ENCODE measurements at regions not wholly inside any gene's neighbourhood (a gene's known extent, or its start where the extent isn't known, plus 50 kb on each side); places are given as distances from the start of the nearest gene placed in this dataset.
"Not testable (repeated sequence)": the region's sequence is repeated elsewhere in the genome, so short reads cannot be mapped to it uniquely, and the experiment has no call there.

DNA sequence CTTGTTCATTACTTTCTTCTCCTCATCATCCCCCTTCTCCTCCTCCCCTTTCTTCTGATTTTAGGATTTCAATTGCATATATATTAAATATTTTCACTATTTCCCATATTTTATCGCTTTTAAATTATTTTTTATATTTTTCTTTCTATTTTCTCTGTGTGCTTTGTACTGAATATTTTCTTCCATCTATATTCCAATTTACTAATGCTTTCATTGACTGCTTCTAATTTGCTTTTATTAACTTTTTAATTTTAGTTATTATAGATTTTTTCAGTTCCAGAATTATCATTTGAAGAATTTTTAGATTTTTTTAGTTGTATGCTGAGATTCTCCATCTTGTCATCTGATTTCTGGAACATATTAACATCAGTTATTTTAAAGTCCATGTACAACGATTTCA lies 83.2 kb upstream of the ST3GAL6 start:
- no peak overlapping the region for H3K4me3 ChIP-seq
- TF ChIP-seq, protein P1, sequence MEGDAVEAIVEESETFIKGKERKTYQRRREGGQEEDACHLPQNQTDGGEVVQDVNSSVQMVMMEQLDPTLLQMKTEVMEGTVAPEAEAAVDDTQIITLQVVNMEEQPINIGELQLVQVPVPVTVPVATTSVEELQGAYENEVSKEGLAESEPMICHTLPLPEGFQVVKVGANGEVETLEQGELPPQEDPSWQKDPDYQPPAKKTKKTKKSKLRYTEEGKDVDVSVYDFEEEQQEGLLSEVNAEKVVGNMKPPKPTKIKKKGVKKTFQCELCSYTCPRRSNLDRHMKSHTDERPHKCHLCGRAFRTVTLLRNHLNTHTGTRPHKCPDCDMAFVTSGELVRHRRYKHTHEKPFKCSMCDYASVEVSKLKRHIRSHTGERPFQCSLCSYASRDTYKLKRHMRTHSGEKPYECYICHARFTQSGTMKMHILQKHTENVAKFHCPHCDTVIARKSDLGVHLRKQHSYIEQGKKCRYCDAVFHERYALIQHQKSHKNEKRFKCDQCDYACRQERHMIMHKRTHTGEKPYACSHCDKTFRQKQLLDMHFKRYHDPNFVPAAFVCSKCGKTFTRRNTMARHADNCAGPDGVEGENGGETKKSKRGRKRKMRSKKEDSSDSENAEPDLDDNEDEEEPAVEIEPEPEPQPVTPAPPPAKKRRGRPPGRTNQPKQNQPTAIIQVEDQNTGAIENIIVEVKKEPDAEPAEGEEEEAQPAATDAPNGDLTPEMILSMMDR (IDR thresholded peaks at IDR 0.05): no peak
- TF ChIP-seq EP300 (IDR thresholded peaks at IDR 0.05) (no peak), POLR2AphosphoS5 (IDR thresholded peaks at IDR 0.05) (no peak), POLR2A (IDR thresholded peaks at IDR 0.05) (no peak)
- no peaks in the 10 kb centered on the region for H3K9me3 ChIP-seq
- H3K27me3 ChIP-seq: no peaks in the 10 kb centered on the region
- H3K36me3 ChIP-seq: no peaks in the 10 kb centered on the region
- no peak for ATAC-seq
- 71 to 90% methylated on average over 2 of the region's 2 CpGs for WGBS, 2 donors (ENCODE audit: low coverage in 1 of 2)
- no peak overlapping the region for H3K27ac ChIP-seq
- no peaks in the 10 kb centered on the region for H3K4me1 ChIP-seq

DNA sequence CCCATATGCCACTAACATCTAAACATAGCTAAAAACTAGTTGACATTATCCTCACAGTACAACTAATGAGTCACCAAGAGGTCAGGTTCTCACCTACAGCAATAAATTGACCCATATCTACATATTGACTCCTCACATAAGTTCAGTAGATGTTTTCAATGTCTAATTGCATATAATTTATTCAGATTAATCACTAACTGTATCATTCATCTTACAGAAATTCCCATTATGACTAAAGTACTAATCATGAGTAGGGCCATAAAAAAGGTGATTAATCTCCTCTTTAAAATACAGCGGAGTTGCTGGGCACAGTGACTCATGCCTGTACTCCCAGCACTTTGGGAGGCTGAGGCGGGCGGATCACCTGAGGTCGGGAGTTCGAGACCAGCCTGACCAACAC lies 82.4 kb upstream of the ST3GAL6 start:
- Histone ChIP-seq H3K27ac (no peak overlapping the region), H3K36me3 (no peaks in the 10 kb centered on the region), H3K4me1 (no peaks in the 10 kb centered on the region), H3K9me3 (no peaks in the 10 kb centered on the region), H3K4me3 (no peak overlapping the region), H3K27me3 (no peaks in the 10 kb centered on the region)
- no peak for ATAC-seq
- TF ChIP-seq EP300 (IDR thresholded peaks at IDR 0.05) (no peak), POLR2AphosphoS5 (IDR thresholded peaks at IDR 0.05) (no peak), POLR2A (IDR thresholded peaks at IDR 0.05) (no peak)
- TF ChIP-seq, protein P1 (IDR thresholded peaks at IDR 0.05): no peak
- WGBS, 2 donors (ENCODE audit: low coverage in 1 of 2): 83 to 86% methylated on average over 1 to 5 of the region's 5 CpGs

DNA sequence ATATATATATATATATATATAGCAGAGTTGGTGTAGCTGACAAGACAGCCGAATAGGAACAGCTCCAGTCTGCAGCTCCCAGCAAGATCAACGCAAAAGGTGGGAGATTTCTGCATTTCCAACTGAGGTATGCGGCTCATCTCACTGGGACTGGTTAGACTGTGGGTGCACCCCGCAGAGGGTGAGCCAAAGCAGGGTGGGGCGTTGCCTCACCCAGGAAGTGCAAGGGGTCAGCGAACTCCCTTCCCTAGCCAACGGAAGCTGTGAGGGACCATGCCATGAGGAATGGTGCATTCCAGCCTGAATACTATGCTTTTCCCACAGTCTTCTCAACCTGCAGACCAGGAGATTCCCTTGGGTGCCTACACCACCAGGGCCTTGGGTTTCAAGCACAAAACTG lies 81.7 kb upstream of the ST3GAL6 start:
- no peaks in the 10 kb centered on the region for H3K9me3 ChIP-seq
- H3K4me1 ChIP-seq: no peaks in the 10 kb centered on the region
- no peak for ATAC-seq
- no peak overlapping the region for H3K27ac ChIP-seq
- H3K36me3 ChIP-seq: no peaks in the 10 kb centered on the region
- WGBS, 2 donors (ENCODE audit: low coverage in 1 of 2): 83 to 90% methylated on average over 3 to 5 of the region's 7 CpGs
- TF ChIP-seq, protein P1 (IDR thresholded peaks at IDR 0.05): no peak
- TF ChIP-seq POLR2AphosphoS5 (IDR thresholded peaks at IDR 0.05): no peak
- TF ChIP-seq EP300 (IDR thresholded peaks at IDR 0.05): no peak
- TF ChIP-seq POLR2A (IDR thresholded peaks at IDR 0.05): no peak
- no peak overlapping the region for H3K4me3 ChIP-seq
- no peaks in the 10 kb centered on the region for H3K27me3 ChIP-seq

DNA sequence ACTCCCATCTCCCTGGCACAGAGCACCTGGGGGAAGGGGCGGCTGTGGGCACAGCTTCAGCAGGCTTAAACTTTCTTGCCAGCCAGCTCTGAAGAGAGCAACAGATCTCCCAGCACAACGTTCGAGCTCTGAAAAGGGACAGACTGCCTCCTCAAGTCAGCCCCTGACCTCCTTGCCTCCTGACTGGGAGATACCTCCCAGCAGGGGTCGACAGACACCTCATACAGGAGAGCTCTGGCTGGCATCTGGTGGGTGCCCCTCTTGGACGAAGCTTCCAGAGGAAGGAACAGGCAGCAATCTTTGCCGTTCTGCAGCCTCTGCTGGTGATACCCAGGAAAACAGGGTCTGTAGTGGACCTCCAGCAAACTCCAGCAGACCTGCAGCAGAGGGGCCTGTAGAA lies 80.7 kb upstream of the ST3GAL6 start:
- not testable (repeated sequence) for H3K4me1 ChIP-seq, H3K4me3 ChIP-seq, H3K27ac ChIP-seq, H3K9me3 ChIP-seq, ATAC-seq, H3K27me3 ChIP-seq, H3K36me3 ChIP-seq
- no CpG with 5 or more reads among the region's 6 CpGs for WGBS, 2 donors (ENCODE audit: low coverage in 1 of 2)

DNA sequence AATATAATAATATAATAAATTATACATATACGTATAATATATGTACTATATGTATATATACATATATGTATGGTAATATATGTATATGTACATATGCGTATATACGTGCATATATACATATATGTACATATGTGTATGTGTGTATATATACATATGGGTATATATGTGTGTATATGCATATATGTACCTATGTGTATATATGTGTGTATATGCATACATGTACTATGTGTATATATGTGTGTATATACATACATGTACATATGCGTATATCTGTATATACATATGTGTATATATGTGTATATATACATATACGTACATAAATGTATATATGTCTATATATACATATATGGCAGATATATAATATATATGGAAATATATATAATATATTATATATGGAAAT lies 74.8 kb upstream of the ST3GAL6 start:
- ATAC-seq: no peak
- Histone ChIP-seq H3K27me3 (no peaks in the 10 kb centered on the region), H3K36me3 (no peaks in the 10 kb centered on the region), H3K9me3 (no peaks in the 10 kb centered on the region), H3K27ac (no peak overlapping the region), H3K4me1 (no peaks in the 10 kb centered on the region), H3K4me3 (no peak overlapping the region)
- WGBS, 2 donors (ENCODE audit: low coverage in 1 of 2): 94 to 96% methylated on average over 5 of the region's 5 CpGs
- TF ChIP-seq, protein P1 (IDR thresholded peaks at IDR 0.05): no peak
- TF ChIP-seq EP300 (IDR thresholded peaks at IDR 0.05) (no peak), POLR2AphosphoS5 (IDR thresholded peaks at IDR 0.05) (no peak), POLR2A (IDR thresholded peaks at IDR 0.05) (no peak)

DNA sequence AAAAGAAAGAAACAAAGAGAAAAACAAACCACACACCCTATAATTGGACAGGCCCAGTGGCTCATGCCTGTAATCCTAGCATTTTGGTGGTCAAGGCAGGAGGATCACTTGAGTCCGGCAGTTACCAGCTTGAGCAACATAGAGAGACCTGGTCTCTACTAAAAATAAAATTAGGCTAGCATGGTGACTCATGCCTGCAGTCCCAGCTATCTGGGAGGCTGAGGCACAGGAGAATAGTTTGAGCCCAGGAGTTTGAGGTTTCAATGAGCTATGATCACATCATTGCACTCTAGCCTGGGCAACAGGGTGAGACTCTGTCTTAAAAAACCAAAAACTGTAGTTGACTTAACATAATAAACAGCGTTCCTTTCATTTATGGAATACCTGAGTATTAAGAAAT lies 72.3 kb upstream of the ST3GAL6 start:
- TF ChIP-seq EP300 (IDR thresholded peaks at IDR 0.05): no peak
- TF ChIP-seq POLR2A (IDR thresholded peaks at IDR 0.05): no peak
- TF ChIP-seq, protein P1 (IDR thresholded peaks at IDR 0.05): no peak
- no peak for TF ChIP-seq POLR2AphosphoS5 (IDR thresholded peaks at IDR 0.05)
- no peaks in the 10 kb centered on the region for H3K9me3 ChIP-seq
- H3K4me1 ChIP-seq: no peaks in the 10 kb centered on the region
- no peaks in the 10 kb centered on the region for H3K36me3 ChIP-seq
- H3K27me3 ChIP-seq: no peaks in the 10 kb centered on the region
- no peak for ATAC-seq
- 97 to 100% methylated on average over 1 to 2 of the region's 2 CpGs for WGBS, 2 donors (ENCODE audit: low coverage in 1 of 2)
- no peak overlapping the region for H3K4me3 ChIP-seq
- no peak overlapping the region for H3K27ac ChIP-seq

Data from gastroesophageal sphincter (tissue), 4 donors.